HG02938 (cell line): ENCODE measurements at regions not wholly inside any gene's neighbourhood (a gene's known extent, or its start where the extent isn't known, plus 50 kb on each side); places are given as distances from the start of the nearest gene placed in this dataset.
"Not testable (repeated sequence)": the region's sequence is repeated elsewhere in the genome, so short reads cannot be mapped to it uniquely, and the experiment has no call there.

ENCODE experiments used
- ATAC-seq: cut with Tn5 transposase; IDR thresholded peaks from one replicate; pipeline ENCODE4 v1.9.1; 2021; ENCODE audit warnings: mild to moderate bottlenecking, moderate library complexity; ENCODE audit not compliant: unreplicated experiment

GRCh38 chr2:125681976-125682805 is 973.8 kb upstream of the GYPC start:
- ATAC-seq: no peak

GRCh38 chr2:125684256-125684655 is 971.7 kb upstream of the GYPC start:
- no peak for ATAC-seq

- no peak for ATAC-seq
Measured at GRCh38 chr2:125684932-125685331, 971.0 kb upstream of the GYPC start.

GRCh38 chr2:125696560-125696959 is 959.4 kb upstream of the GYPC start:
- no peak for ATAC-seq

DNA sequence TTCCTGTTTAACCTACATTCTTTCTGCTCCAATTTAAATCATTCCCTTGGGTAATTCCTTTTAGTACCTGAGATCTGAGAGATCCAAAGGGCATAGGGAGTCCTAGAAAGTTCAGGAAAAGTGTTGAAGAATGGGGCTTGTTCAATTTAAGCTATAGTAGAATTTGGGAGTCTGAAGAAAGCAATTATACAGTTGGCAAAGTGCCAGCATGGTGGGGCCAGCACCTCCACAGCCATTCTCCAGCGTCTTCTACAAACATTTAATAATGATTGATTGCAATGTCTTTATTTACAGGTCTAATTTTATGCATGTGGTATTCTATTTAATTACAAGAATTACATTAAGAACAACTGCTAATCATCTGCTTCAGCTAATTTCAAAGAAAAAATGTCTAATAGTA is 957.7 kb upstream of the GYPC start:
- no peak for ATAC-seq

DNA sequence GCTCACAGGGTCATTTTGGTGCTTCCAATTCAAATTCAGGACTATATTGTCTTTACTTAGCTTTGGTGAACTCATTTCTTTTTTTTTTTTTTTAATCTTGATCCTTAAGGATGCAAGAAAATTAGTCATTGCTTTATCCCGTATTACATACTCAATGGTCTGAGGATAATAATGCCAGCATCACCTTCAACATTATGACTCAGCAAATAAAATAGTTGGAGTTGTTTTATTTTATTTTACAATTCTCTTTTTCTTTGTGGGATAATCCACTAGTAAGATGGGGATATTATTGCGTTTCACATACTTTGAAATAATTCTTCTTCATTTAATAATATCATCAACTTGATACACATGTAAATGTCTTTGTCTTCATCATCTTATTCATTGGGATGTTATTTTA is 954.9 kb upstream of the GYPC start:
- no peak for ATAC-seq

GRCh38 chr2:125707611-125708010 is 948.3 kb upstream of the GYPC start:
- ATAC-seq: no peak

DNA sequence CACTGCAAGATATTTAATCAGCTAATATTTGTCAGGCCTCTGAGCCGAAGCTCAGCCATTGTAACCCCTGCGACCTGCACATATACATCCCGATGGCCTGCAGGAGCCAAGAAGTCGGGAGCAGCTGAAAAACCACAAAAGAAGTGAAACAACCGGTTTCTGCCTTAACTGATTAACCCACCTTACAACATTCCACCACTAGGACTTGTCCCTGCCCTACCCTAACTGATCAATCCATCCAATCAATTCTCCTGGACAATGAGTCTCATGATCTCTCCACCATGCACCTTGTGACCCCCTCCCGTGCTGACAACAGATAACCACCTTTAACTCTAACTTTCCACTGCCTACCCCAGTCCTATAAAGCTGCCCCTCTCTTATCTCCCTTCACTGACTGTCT is 945.4 kb upstream of the GYPC start:
- no peak for ATAC-seq

- ATAC-seq: no peak
Measured at GRCh38 chr2:125711075-125711474, 944.9 kb upstream of the GYPC start.

DNA sequence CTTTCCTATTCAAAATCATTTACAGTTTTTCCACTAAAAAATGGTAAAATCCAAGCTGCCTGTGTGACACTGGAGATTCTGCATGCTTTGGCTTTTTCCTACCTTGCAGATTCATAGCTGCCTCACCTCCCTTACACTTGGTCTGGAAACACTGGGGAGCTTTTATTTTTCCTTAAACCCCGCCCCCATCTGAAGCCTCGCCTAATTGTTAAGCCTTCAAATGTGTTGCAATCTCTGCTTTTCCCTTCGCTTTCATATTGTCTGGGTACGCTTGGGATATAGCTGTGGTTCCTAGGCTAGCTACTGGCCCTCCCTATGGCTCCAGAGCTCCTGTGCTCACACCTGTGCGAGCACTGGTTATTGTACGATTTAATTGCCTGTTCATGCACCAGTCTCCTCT is 942.4 kb upstream of the GYPC start:
- ATAC-seq: no peak

DNA sequence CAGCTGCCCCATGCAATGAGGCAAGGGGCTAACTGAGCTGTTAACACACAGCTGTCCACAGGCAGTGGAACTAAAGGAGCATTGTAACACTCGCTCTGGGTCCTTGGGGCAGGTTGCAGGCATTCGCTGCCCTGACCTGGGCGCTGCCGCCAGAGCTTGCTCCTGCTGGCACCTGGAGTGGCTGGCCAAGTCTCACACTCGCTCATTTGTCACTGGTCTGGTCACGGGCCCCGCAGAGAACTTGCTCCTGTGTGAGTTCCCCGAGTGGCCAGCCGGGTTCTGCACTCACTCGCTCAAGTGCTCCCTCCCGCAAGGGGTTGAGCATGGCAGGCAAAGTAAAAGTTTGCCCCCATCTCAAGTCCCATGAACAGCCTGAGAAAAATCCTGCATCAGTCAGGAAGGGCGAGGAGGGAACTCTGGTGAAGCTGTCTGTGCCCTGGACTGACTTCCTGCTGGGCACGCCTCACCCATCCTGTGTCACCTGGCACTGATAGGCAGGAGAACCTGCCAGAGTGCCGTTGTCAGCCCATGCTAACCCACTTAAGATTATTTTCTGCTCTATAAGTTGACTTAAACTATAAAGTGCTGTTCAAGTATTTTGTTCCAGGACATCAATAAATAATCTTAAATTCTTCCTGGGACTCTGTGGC is 934.8 kb upstream of the GYPC start:
- ATAC-seq: no peak

DNA sequence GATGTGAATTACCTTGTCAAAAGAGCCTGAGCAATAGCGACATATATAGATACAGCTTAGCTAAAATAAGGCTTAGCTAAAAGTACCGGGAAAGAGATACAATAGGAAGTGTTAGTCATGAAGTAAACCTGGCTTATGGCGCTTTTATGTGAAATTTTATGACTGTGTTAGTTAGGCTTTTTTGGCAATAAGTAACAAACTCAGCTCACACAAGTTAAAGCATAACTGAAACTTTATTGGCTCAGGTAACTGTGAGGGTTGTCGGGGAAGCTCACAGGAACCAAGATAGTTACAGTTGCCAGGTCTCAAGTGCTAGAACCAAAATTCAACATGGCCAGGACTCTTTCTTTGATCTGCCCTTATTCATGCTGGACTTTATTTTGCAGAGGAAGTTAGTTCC is 925.0 kb upstream of the GYPC start:
- ATAC-seq: no peak

- no peak for ATAC-seq
Measured at GRCh38 chr2:125736306-125736705, 919.7 kb upstream of the GYPC start.

DNA sequence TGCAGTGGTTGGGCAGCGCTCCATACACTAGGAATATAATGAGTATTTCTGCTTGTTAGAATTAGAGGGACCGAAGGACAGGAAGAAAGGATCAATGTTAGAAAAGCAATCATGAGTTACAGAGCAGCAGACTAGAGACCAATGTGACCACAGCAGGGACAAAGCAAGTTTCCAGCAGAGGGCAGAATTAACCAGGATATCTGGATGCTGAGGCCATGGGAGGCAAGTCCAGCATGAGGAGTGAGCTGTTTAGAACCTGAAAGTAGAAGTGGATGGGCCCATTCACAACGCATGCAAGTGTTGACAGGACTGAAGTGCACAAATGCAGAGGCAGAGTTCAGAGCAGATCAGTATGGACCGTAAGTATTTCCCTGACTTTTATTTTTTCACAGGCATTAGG is 910.4 kb upstream of the GYPC start:
- ATAC-seq: no peak

GRCh38 chr2:125746321-125747164 is 909.4 kb upstream of the GYPC start:
- ATAC-seq: no peak

DNA sequence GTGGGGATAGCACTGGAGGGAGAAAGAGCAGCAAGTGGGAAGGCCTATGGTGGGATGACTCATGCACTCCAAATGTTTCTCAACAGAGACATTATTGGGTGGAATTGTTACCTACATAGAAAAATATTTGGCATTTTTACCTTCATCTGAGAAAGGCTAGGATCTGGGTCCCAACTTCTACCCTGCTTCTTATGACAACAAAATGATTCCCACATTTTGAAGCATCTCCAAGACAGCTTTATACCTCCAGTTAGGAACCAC is 908.9 kb upstream of the GYPC start:
- ATAC-seq: no peak

DNA sequence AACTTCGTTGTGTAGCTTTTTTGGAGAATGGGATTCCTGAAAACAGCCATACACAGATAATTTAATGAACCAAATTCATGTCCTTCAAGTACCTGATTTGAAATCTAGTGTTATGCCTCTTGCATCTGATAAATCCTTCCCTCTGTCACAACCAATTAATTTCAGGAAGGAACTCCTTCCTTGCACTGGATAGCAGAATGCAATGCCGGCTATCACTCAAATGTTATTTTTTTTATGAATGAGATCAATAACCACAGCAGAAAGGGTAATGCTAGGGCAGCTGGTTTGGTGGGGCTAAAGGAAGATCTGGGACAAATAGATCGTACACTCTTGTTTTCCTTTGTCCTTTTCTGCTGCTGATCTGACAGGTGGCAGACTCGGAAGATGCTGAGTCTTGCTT is 899.5 kb upstream of the GYPC start:
- ATAC-seq: no peak

GRCh38 chr2:125796784-125797183 is 859.2 kb upstream of the GYPC start:
- ATAC-seq: no peak

DNA sequence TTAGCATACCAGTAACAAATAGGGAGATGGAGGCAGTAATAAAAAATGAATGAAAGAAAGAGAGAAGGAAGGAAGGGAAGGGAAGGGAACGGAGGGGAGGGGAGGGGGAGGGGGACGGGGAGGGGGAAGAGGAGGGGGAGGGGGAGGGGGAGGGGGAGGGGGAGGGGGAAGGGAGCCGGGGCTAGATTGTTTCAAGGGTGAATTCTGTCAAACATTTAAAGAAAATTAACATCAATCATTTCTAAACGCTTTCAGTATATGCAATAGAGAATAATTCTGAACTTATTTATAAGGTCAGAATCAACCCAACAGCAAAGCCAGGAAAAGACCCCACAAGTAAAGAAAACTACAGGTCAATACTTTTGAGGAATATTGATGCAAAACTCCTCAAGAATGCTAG is 858.8 kb upstream of the GYPC start:
- ATAC-seq: no peak

- ATAC-seq: no peak
Measured at GRCh38 chr2:125822746-125823145, 833.2 kb upstream of the GYPC start.

- ATAC-seq: not testable (repeated sequence)
Measured at GRCh38 chr2:125825781-125826180, 830.2 kb upstream of the GYPC start.

- no peak for ATAC-seq
Measured at GRCh38 chr2:125837128-125837527, 818.8 kb upstream of the GYPC start.
